ENCODE measurements at regions not wholly inside any gene's neighbourhood (a gene's known extent, or its start where the extent isn't known, plus 50 kb on each side); places are given as distances from the start of the nearest gene placed in this dataset.
"Not testable (repeated sequence)": the region's sequence is repeated elsewhere in the genome, so short reads cannot be mapped to it uniquely, and the experiment has no call there.

GRCh38 chr2:129518937-129519336 lies 460.5 kb upstream of the RAB6C start:
- no peaks in the 10 kb centered on the region for H4K20me1 ChIP-seq (ENCODE audit: insufficient read depth)
- no peaks in the 10 kb centered on the region for H3K4me1 ChIP-seq (ENCODE audit: control insufficient read depth in 1 of 2, insufficient read depth in 2 of 2, low read depth in 1 of 2, low read length in 1 of 2)
- 20% methylated on average over 4 of the region's 4 CpGs for WGBS (ENCODE audit: low lambda C conversion rate)
- no peak overlapping the region for H3K4me2 ChIP-seq
- ChIA-PET POLR2A (no interaction called here), CTCF (no interaction called here)
- no peaks in the 10 kb centered on the region for H3K79me2 ChIP-seq (ENCODE audit: insufficient read depth)
- 0 out of 2 replicates have a peak, but pooled peaks cover 3% of the 10 kb centered on the region for H3K9me2 ChIP-seq
- DNase-seq, result no peak
- no peaks in the 10 kb centered on the region for H3K27me3 ChIP-seq (ENCODE audit: insufficient read depth)
- H2AFZ ChIP-seq (ENCODE audit: low read depth), result no peak overlapping the region
- no peak overlapping the region for H3K9ac ChIP-seq
- H3K36me3 ChIP-seq (replicated peaks in 1 of 2; ENCODE audit: control insufficient read depth in 1 of 2, insufficient read depth in 2 of 2, low read length in 1 of 2), result no peaks in the 10 kb centered on the region
- no peak for TF ChIP-seq SMC3 (IDR thresholded peaks at IDR 0.05; ENCODE audit: low read depth, low read length)
- no peak for TF ChIP-seq REST (IDR thresholded peaks at IDR 0.05; ENCODE audit: low read depth, low read length)
- no peak for TF ChIP-seq ELF1 (IDR thresholded peaks at IDR 0.05)
- no peak for TF ChIP-seq USF1 (IDR thresholded peaks at IDR 0.05; ENCODE audit: borderline replicate concordance, low read depth)
- TF ChIP-seq RFX5 (IDR thresholded peaks at IDR 0.05; ENCODE audit: low read length), result no peak
- no peak for TF ChIP-seq RXRA (IDR thresholded peaks at IDR 0.05; ENCODE audit: borderline replicate concordance, low read depth)
- no peak for TF ChIP-seq MEF2A (IDR thresholded peaks at IDR 0.05; ENCODE audit: borderline replicate concordance, low read depth)
- no peak for TF ChIP-seq MXI1 (IDR thresholded peaks at IDR 0.05; ENCODE audit: low read depth, low read length)
- no peaks in the 10 kb centered on the region; the same call in none of the 2 replicates for H3K9me3 ChIP-seq
- no peak overlapping the region for H3K4me3 ChIP-seq (ENCODE audit: low read depth in 2 of 2, low read length in 1 of 2)
- no peak overlapping the region for H3K27ac ChIP-seq (ENCODE audit: low read depth in 2 of 2, low read length in 1 of 2)
- no peaks in the 10 kb centered on the region for H3F3A ChIP-seq (replicated peaks; ENCODE audit: insufficient read depth)

GRCh38 chr2:129532158-129532557 lies 447.3 kb upstream of the RAB6C start:
- H2AFZ ChIP-seq (ENCODE audit: low read depth); POLR2A ChIA-PET; H3K36me3 ChIP-seq (replicated peaks in 1 of 2; ENCODE audit: control insufficient read depth in 1 of 2, insufficient read depth in 2 of 2, low read length in 1 of 2); H3K9ac ChIP-seq; CTCF ChIA-PET; H3K4me1 ChIP-seq (ENCODE audit: control insufficient read depth in 1 of 2, insufficient read depth in 2 of 2, low read depth in 1 of 2, low read length in 1 of 2); H3K4me3 ChIP-seq (ENCODE audit: low read depth in 2 of 2, low read length in 1 of 2); H3K4me2 ChIP-seq; DNase-seq; H3K27ac ChIP-seq (ENCODE audit: low read depth in 2 of 2, low read length in 1 of 2); H3K9me3 ChIP-seq; H3F3A ChIP-seq (replicated peaks; ENCODE audit: insufficient read depth); H3K27me3 ChIP-seq (ENCODE audit: insufficient read depth); H3K79me2 ChIP-seq (ENCODE audit: insufficient read depth); H4K20me1 ChIP-seq (ENCODE audit: insufficient read depth); H3K9me2 ChIP-seq: not testable (repeated sequence)
- 31% methylated on average over 8 of the region's 9 CpGs for WGBS (ENCODE audit: low lambda C conversion rate)

GRCh38 chr2:129548880-129549279 lies 430.6 kb upstream of the RAB6C start:
- H3F3A ChIP-seq (replicated peaks; ENCODE audit: insufficient read depth), result no peaks in the 10 kb centered on the region
- H2AFZ ChIP-seq (ENCODE audit: low read depth), result no peak overlapping the region
- TF ChIP-seq FOXJ3 (CRISPR knock-in tag; IDR thresholded peaks at IDR 0.05) (no peak), FOSL2 (IDR thresholded peaks at IDR 0.05; ENCODE audit: borderline replicate concordance, low read depth) (no peak), MEF2A (IDR thresholded peaks at IDR 0.05; ENCODE audit: borderline replicate concordance, low read depth) (no peak), TCF12 (IDR thresholded peaks at IDR 0.05) (no peak), USF2 (IDR thresholded peaks at IDR 0.05; ENCODE audit: borderline replicate concordance, low read depth, low read length) (no peak), RCOR1 (IDR thresholded peaks at IDR 0.05; ENCODE audit: low read length) (no peak), MAX (IDR thresholded peaks at IDR 0.05; ENCODE audit: low read depth) (no peak), NRF1 (IDR thresholded peaks at IDR 0.05; ENCODE audit: low read depth, low read length) (no peak), POLR2AphosphoS5 (IDR thresholded peaks at IDR 0.05; ENCODE audit: low read depth, low read length) (no peak), SMC3 (IDR thresholded peaks at IDR 0.05; ENCODE audit: low read depth, low read length) (no peak)

More at GRCh38 chr2:129548880-129549279, 430.6 kb upstream of the RAB6C start:
- H3K27ac ChIP-seq (ENCODE audit: low read depth in 2 of 2, low read length in 1 of 2), result no peak overlapping the region
- H3K36me3 ChIP-seq (replicated peaks in 1 of 2; ENCODE audit: control insufficient read depth in 1 of 2, insufficient read depth in 2 of 2, low read length in 1 of 2), result no peaks in the 10 kb centered on the region
- H3K9ac ChIP-seq, result no peak overlapping the region
- no peaks in the 10 kb centered on the region for H3K9me3 ChIP-seq
- H3K27me3 ChIP-seq (ENCODE audit: insufficient read depth), result no peaks in the 10 kb centered on the region
- H3K4me1 ChIP-seq (ENCODE audit: control insufficient read depth in 1 of 2, insufficient read depth in 2 of 2, low read depth in 1 of 2, low read length in 1 of 2), result no peaks in the 10 kb centered on the region
- H3K79me2 ChIP-seq (ENCODE audit: insufficient read depth), result no peaks in the 10 kb centered on the region
- no peak for DNase-seq
- H4K20me1 ChIP-seq (ENCODE audit: insufficient read depth), result no peaks in the 10 kb centered on the region
- 33% methylated on average over 3 of the region's 3 CpGs for WGBS (ENCODE audit: low lambda C conversion rate)
- POLR2A ChIA-PET, result no interaction called here
- H3K9me2 ChIP-seq, result no peaks in the 10 kb centered on the region
- H3K4me3 ChIP-seq (ENCODE audit: low read depth in 2 of 2, low read length in 1 of 2), result no peak overlapping the region
- no peak overlapping the region for H3K4me2 ChIP-seq
- CTCF ChIA-PET, result no interaction called here

All from SK-N-SH (cell line).